Smooth muscle cell (in vitro differentiated cells): ENCODE measurements at regions not wholly inside any gene's neighbourhood (a gene's known extent, or its start where the extent isn't known, plus 50 kb on each side); places are given as distances from the start of the nearest gene placed in this dataset.

ENCODE experiments used
- DNase-seq: peaks from one replicate; lab custom pipeline; 2025; ENCODE audit not compliant: unreplicated experiment; lab: John Stamatoyannopoulos, UW
- H2AFZ ChIP-seq: fragments of 200-600 bp; sonication (generic); 2 replicates; pipeline ENCODE4 v1.6.0; 2016; ENCODE audit warnings: antibody characterized with exemption, low read depth, mild to moderate bottlenecking
- H3F3A ChIP-seq: fragments of 200-600 bp; sonication (generic); 2 replicates; pipeline ENCODE4 v1.6.0; 2017; ENCODE audit warnings: antibody characterized with exemption, low read depth
- H3K27ac ChIP-seq: fragments of 200-600 bp; sonication (generic); 2 replicates; pipeline ENCODE4 v1.5.1; 2016; ENCODE audit warnings: low read depth, mild to moderate bottlenecking
- H3K27me3 ChIP-seq: fragments of 200-600 bp; sonication (generic); 2 replicates; pipeline ENCODE4 v1.6.1; 2016; ENCODE audit warnings: low read depth, mild to moderate bottlenecking
- H3K36me3 ChIP-seq: fragments of 200-600 bp; sonication (generic); 2 replicates; pipeline ENCODE4 v1.5.1; 2016; ENCODE audit warnings: low read depth
- H3K4me1 ChIP-seq: fragments of 200-600 bp; sonication (generic); 2 replicates; pipeline ENCODE4 v1.5.1; 2016; ENCODE audit warnings: low read depth
- H3K4me2 ChIP-seq: fragments of 200-600 bp; sonication (generic); 2 replicates; pipeline ENCODE4 v1.6.0; 2016; ENCODE audit warnings: mild to moderate bottlenecking
- H3K4me3 ChIP-seq: fragments of 200-600 bp; sonication (generic); 2 replicates; pipeline ENCODE4 v1.5.1; 2016; ENCODE audit warnings: mild to moderate bottlenecking
- H3K79me2 ChIP-seq: fragments of 200-600 bp; sonication (generic); 2 replicates; pipeline ENCODE4 v1.6.0; 2016; ENCODE audit warnings: low read depth, mild to moderate bottlenecking
- H3K9ac ChIP-seq: fragments of 200-600 bp; sonication (generic); 2 replicates; pipeline ENCODE4 v1.6.0; 2016; ENCODE audit warnings: low read depth
- H3K9me3 ChIP-seq: fragments of 200-600 bp; sonication (generic); replicated peaks from 2 replicates; pipeline ENCODE4 v1.5.1; 2016; ENCODE audit warnings: low read depth
- H4K20me1 ChIP-seq: fragments of 200-600 bp; sonication (generic); 2 replicates; pipeline ENCODE4 v1.6.0; 2016; ENCODE audit warnings: low read depth
- CTCF ChIP-seq: fragments of 200-600 bp; sonication (generic); IDR thresholded peaks from 2 replicates; pipeline ENCODE4 v1.5.1; 2017; ENCODE audit warnings: borderline replicate concordance, mild to moderate bottlenecking, antibody characterized with exemption; ENCODE audit not compliant: insufficient read depth, poor library complexity, severe bottlenecking
- WGBS: methylation state at CpG from one replicate; pipeline ENCODE4 v1.1.7; 2016; ENCODE audit warnings: low lambda C conversion rate; 5-methylcytosine and 5-hydroxymethylcytosine counted together

GRCh38 chr20:51306521-51307358 lies 235.8 kb downstream of the NFATC2 start:
- 32% methylated on average over 29 of the region's 29 CpGs for WGBS
- Histone ChIP-seq H3K27me3 (no peaks in the 10 kb centered on the region), H3K79me2 (no peaks in the 10 kb centered on the region), H3K9ac (no peak overlapping the region), H3K36me3 (no peaks in the 10 kb centered on the region), H3K9me3 (no peaks in the 10 kb centered on the region), H3K4me3 (no peak overlapping the region), H3K4me1 (peaks cover 13% of the 10 kb centered on the region), H3K27ac (no peak overlapping the region), H3F3A (no peaks in the 10 kb centered on the region), H2AFZ (no peak overlapping the region), H3K4me2 (no peak overlapping the region), H4K20me1 (no peaks in the 10 kb centered on the region)
- DNase-seq: peak; percentile 45
- peak; percentile 85 for TF ChIP-seq CTCF

- WGBS: 56% methylated on average over 8 of the region's 8 CpGs
- no peak for TF ChIP-seq CTCF
- Histone ChIP-seq H4K20me1 (no peaks in the 10 kb centered on the region), H3K9me3 (no peaks in the 10 kb centered on the region), H3K4me2 (no peak overlapping the region), H3K36me3 (no peaks in the 10 kb centered on the region), H3K9ac (no peak overlapping the region), H3K27me3 (no peaks in the 10 kb centered on the region), H3K27ac (no peak overlapping the region), H2AFZ (no peak overlapping the region), H3K79me2 (no peaks in the 10 kb centered on the region), H3K4me3 (no peak overlapping the region), H3K4me1 (peaks cover 13% of the 10 kb centered on the region), H3F3A (no peaks in the 10 kb centered on the region)
- DNase-seq: no peak
Observed at GRCh38 chr20:51306081-51306480, 236.4 kb downstream of the NFATC2 start.

DNA sequence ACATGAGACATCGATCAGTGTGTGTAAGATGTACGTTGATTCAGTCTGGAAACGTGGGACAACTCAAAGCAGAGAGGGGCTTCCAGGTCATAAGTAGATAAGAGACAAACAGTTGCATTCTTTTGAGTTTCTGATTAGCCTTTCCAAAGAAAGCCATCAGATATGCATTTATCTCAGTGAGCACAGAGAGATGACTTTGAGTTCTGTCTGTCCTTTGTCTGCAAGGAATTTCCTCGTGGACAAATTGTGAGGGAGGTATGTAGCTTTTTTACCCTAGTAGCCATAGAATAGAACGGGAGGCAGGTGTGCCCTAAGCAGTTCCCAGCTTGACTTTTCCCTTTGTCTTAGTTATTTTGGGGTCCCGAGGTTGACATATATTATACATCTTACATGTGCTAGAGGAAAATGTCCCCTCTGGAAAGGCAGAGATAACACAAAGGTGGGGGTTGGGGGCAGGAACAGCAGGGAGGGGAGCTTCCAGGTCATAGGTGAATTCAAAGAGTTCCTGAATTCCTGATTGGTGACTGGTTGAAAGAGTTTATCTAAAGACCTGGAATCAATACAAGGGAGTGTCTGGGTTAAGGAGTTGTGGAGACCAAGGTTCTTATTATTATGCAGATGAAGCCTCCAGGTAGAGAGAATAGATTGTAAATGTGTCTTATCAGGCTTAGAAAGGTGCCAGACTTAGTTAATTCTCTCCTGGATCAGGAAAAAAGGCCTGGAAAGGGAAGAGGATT lies 237.0 kb downstream of the NFATC2 start:
- no peak overlapping the region for H3K4me2 ChIP-seq
- no peaks in the 10 kb centered on the region for H3F3A ChIP-seq
- 38% methylated on average over 6 of the region's 6 CpGs for WGBS
- H3K9me3 ChIP-seq: no peaks in the 10 kb centered on the region
- no peak for TF ChIP-seq CTCF
- DNase-seq: no peak
- no peaks in the 10 kb centered on the region for H3K36me3 ChIP-seq
- no peak overlapping the region for H2AFZ ChIP-seq
- no peak overlapping the region for H3K4me3 ChIP-seq
- H3K4me1 ChIP-seq: peaks cover 13% of the 10 kb centered on the region
- no peak overlapping the region for H3K27ac ChIP-seq
- H4K20me1 ChIP-seq: no peaks in the 10 kb centered on the region
- no peak overlapping the region for H3K9ac ChIP-seq
- no peaks in the 10 kb centered on the region for H3K27me3 ChIP-seq
- no peaks in the 10 kb centered on the region for H3K79me2 ChIP-seq
